ENCODE measurements at regions not wholly inside any gene's neighbourhood (a gene's known extent, or its start where the extent isn't known, plus 50 kb on each side); places are given as distances from the start of the nearest gene placed in this dataset.
"Not testable (repeated sequence)": the region's sequence is repeated elsewhere in the genome, so short reads cannot be mapped to it uniquely, and the experiment has no call there.

GRCh38 chr6:27742833-27743573, 169.2 kb downstream of the OR2B2 start:
- no peak for DNase-seq (ENCODE audit: low read depth in 2 of 2)

GRCh38 chr6:27739902-27740301, 172.3 kb downstream of the OR2B2 start:
- not testable (repeated sequence) for DNase-seq (ENCODE audit: low read depth in 2 of 2)

GRCh38 chr6:27736686-27737085, 175.5 kb downstream of the OR2B2 start:
- no peak for DNase-seq (ENCODE audit: low read depth in 2 of 2)

- DNase-seq (ENCODE audit: low read depth in 2 of 2): no peak
Observed at GRCh38 chr6:27728442-27728841, 183.8 kb downstream of the OR2B2 start.

- DNase-seq (ENCODE audit: low read depth in 2 of 2): no peak
Observed at GRCh38 chr6:27726619-27727023, 185.6 kb downstream of the OR2B2 start.

GRCh38 chr6:27720607-27721580, 191.3 kb downstream of the OR2B2 start:
- no peak for DNase-seq (ENCODE audit: low read depth in 2 of 2)

- DNase-seq (ENCODE audit: low read depth in 2 of 2): not testable (repeated sequence)
Observed at GRCh38 chr6:27719039-27719438, 193.2 kb downstream of the OR2B2 start.

GRCh38 chr6:27706431-27706830, 205.8 kb downstream of the OR2B2 start:
- DNase-seq (ENCODE audit: low read depth in 2 of 2): no peak

- no peak for DNase-seq (ENCODE audit: low read depth in 2 of 2)
Observed at GRCh38 chr6:27700337-27700736, 211.9 kb downstream of the OR2B2 start.

GRCh38 chr6:27694547-27694874, 217.7 kb downstream of the OR2B2 start:
- no peak for DNase-seq (ENCODE audit: low read depth in 2 of 2)

- no peak for DNase-seq (ENCODE audit: low read depth in 2 of 2)
Observed at GRCh38 chr6:27693766-27694546, 218.2 kb downstream of the OR2B2 start.

- not testable (repeated sequence) for DNase-seq (ENCODE audit: low read depth in 2 of 2)
Observed at GRCh38 chr6:27692133-27692532, 219.2 kb upstream of the ZNF184 start.

GRCh38 chr6:27688014-27688586, 215.2 kb upstream of the ZNF184 start:
- DNase-seq (ENCODE audit: low read depth in 2 of 2): peak; percentile 78 to 82

- peak; percentile 61 to 77 for DNase-seq (ENCODE audit: low read depth in 2 of 2)
Observed at GRCh38 chr6:27687154-27688013, 214.5 kb upstream of the ZNF184 start.

GRCh38 chr6:27685279-27685678, 212.4 kb upstream of the ZNF184 start:
- DNase-seq (ENCODE audit: low read depth in 2 of 2): no peak

GRCh38 chr6:27684264-27685211, 211.6 kb upstream of the ZNF184 start:
- peak; percentile 46 to 51 for DNase-seq (ENCODE audit: low read depth in 2 of 2)

- DNase-seq (ENCODE audit: low read depth in 2 of 2): no peak
Observed at GRCh38 chr6:27679964-27680694, 207.2 kb upstream of the ZNF184 start.

- DNase-seq (ENCODE audit: low read depth in 2 of 2): no peak
Observed at GRCh38 chr6:27679308-27679963, 206.5 kb upstream of the ZNF184 start.

Data from activated CD4-positive, alpha-beta T cell treated with anti-CD3 and anti-CD28 coated beads for 24 hours (primary cell).